ENCODE measurements at regions not wholly inside any gene's neighbourhood (a gene's known extent, or its start where the extent isn't known, plus 50 kb on each side); places are given as distances from the start of the nearest gene placed in this dataset.
"Not testable (repeated sequence)": the region's sequence is repeated elsewhere in the genome, so short reads cannot be mapped to it uniquely, and the experiment has no call there.

- DNase-seq (ENCODE audit: low read depth in 2 of 2) = no peak
Observed at GRCh38 chr3:35137612-35138011, 501.7 kb upstream of the ARPP21 start.

- no peak for DNase-seq (ENCODE audit: low read depth in 2 of 2)
Observed at GRCh38 chr3:35141406-35141805, 497.9 kb upstream of the ARPP21 start.

- DNase-seq (ENCODE audit: low read depth in 2 of 2) = no peak
Observed at GRCh38 chr3:35144011-35144410, 495.3 kb upstream of the ARPP21 start.

GRCh38 chr3:35146256-35147035 lies 492.9 kb upstream of the ARPP21 start:
- DNase-seq (ENCODE audit: low read depth in 2 of 2) = not testable (repeated sequence)

GRCh38 chr3:35183927-35184675 lies 455.2 kb upstream of the ARPP21 start:
- DNase-seq (ENCODE audit: low read depth in 2 of 2) = no peak

GRCh38 chr3:35184775-35185174 lies 454.6 kb upstream of the ARPP21 start:
- DNase-seq (ENCODE audit: low read depth in 2 of 2) = no peak

GRCh38 chr3:35187908-35188307 lies 451.4 kb upstream of the ARPP21 start:
- no peak for DNase-seq (ENCODE audit: low read depth in 2 of 2)

GRCh38 chr3:35194666-35195065 lies 444.7 kb upstream of the ARPP21 start:
- no peak for DNase-seq (ENCODE audit: low read depth in 2 of 2)

GRCh38 chr3:35198857-35199256 lies 440.5 kb upstream of the ARPP21 start:
- DNase-seq (ENCODE audit: low read depth in 2 of 2) = no peak

GRCh38 chr3:35200056-35200455 lies 439.3 kb upstream of the ARPP21 start:
- no peak for DNase-seq (ENCODE audit: low read depth in 2 of 2)

GRCh38 chr3:35201211-35201610 lies 438.1 kb upstream of the ARPP21 start:
- no peak for DNase-seq (ENCODE audit: low read depth in 2 of 2)

- DNase-seq (ENCODE audit: low read depth in 2 of 2) = no peak
Observed at GRCh38 chr3:35215525-35216500, 423.5 kb upstream of the ARPP21 start.

- no peak for DNase-seq (ENCODE audit: low read depth in 2 of 2)
Observed at GRCh38 chr3:35216501-35217266, 422.6 kb upstream of the ARPP21 start.

GRCh38 chr3:35223632-35224394 lies 415.5 kb upstream of the ARPP21 start:
- no peak for DNase-seq (ENCODE audit: low read depth in 2 of 2)

- no peak for DNase-seq (ENCODE audit: low read depth in 2 of 2)
Observed at GRCh38 chr3:35224565-35225295, 414.6 kb upstream of the ARPP21 start.

- DNase-seq (ENCODE audit: low read depth in 2 of 2) = no peak
Observed at GRCh38 chr3:35241236-35241635, 398.1 kb upstream of the ARPP21 start.

- no peak for DNase-seq (ENCODE audit: low read depth in 2 of 2)
Observed at GRCh38 chr3:35254917-35255316, 384.4 kb upstream of the ARPP21 start.

- DNase-seq (ENCODE audit: low read depth in 2 of 2) = no peak
Observed at GRCh38 chr3:35257641-35258040, 381.7 kb upstream of the ARPP21 start.

GRCh38 chr3:35262406-35262805 lies 376.9 kb upstream of the ARPP21 start:
- DNase-seq (ENCODE audit: low read depth in 2 of 2) = no peak

- no peak for DNase-seq (ENCODE audit: low read depth in 2 of 2)
Observed at GRCh38 chr3:35263477-35263876, 375.8 kb upstream of the ARPP21 start.
